Panc1 (cell line): ENCODE measurements at regions not wholly inside any gene's neighbourhood (a gene's known extent, or its start where the extent isn't known, plus 50 kb on each side); places are given as distances from the start of the nearest gene placed in this dataset.

Source experiments
- CTCF ChIP-seq: fragments of 450-650 bp; IDR thresholded peaks from 2 replicates; pipeline ENCODE4 v1.5.1; 2017; ENCODE audit warnings: mild to moderate bottlenecking
- POLR2AphosphoS5 ChIP-seq: IDR thresholded peaks from 2 replicates; pipeline ENCODE4 v1.6.1; 2012; ENCODE audit warnings: mild to moderate bottlenecking, low read depth, low read length, moderate library complexity
- SIN3A ChIP-seq: IDR thresholded peaks from 2 replicates; pipeline ENCODE4 v1.6.1; 2012; ENCODE audit warnings: low read depth, mild to moderate bottlenecking, low read length, moderate library complexity, borderline replicate concordance; ENCODE audit not compliant: insufficient read depth
- TCF7L2 ChIP-seq: IDR thresholded peaks from 2 replicates; pipeline ENCODE4 v1.6.1; 2011; ENCODE audit warnings: mild to moderate bottlenecking, low read depth, low read length, inconsistent platforms
- TF ChIP-seq, protein P1 (sequence below), 2 experiments: IDR thresholded peaks; 2 replicates each; pipeline ENCODE4 v1.6.1; 2011 to 2012; ENCODE audit warnings: low read depth in 2 of 2, control low read depth in 1 of 2, low read length in 1 of 2, mild to moderate bottlenecking in 1 of 2, moderate library complexity in 1 of 2; ENCODE audit not compliant: insufficient read depth in 1 of 2

- TF ChIP-seq CTCF, result no peak
- TF ChIP-seq, protein P1, sequence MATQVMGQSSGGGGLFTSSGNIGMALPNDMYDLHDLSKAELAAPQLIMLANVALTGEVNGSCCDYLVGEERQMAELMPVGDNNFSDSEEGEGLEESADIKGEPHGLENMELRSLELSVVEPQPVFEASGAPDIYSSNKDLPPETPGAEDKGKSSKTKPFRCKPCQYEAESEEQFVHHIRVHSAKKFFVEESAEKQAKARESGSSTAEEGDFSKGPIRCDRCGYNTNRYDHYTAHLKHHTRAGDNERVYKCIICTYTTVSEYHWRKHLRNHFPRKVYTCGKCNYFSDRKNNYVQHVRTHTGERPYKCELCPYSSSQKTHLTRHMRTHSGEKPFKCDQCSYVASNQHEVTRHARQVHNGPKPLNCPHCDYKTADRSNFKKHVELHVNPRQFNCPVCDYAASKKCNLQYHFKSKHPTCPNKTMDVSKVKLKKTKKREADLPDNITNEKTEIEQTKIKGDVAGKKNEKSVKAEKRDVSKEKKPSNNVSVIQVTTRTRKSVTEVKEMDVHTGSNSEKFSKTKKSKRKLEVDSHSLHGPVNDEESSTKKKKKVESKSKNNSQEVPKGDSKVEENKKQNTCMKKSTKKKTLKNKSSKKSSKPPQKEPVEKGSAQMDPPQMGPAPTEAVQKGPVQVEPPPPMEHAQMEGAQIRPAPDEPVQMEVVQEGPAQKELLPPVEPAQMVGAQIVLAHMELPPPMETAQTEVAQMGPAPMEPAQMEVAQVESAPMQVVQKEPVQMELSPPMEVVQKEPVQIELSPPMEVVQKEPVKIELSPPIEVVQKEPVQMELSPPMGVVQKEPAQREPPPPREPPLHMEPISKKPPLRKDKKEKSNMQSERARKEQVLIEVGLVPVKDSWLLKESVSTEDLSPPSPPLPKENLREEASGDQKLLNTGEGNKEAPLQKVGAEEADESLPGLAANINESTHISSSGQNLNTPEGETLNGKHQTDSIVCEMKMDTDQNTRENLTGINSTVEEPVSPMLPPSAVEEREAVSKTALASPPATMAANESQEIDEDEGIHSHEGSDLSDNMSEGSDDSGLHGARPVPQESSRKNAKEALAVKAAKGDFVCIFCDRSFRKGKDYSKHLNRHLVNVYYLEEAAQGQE (IDR thresholded peaks at IDR 0.05; ENCODE audit: insufficient read depth in 1 of 2, low read depth in 2 of 2, low read length in 1 of 2), result no peak
- no peak for TF ChIP-seq TCF7L2
- no peak for TF ChIP-seq SIN3A
- no peak for TF ChIP-seq POLR2AphosphoS5
Observed at GRCh38 chr9:129324808-129325502, 146.9 kb upstream of the IER5L start.
